ENCODE measurements at regions not wholly inside any gene's neighbourhood (a gene's known extent, or its start where the extent isn't known, plus 50 kb on each side); places are given as distances from the start of the nearest gene placed in this dataset.

DNA sequence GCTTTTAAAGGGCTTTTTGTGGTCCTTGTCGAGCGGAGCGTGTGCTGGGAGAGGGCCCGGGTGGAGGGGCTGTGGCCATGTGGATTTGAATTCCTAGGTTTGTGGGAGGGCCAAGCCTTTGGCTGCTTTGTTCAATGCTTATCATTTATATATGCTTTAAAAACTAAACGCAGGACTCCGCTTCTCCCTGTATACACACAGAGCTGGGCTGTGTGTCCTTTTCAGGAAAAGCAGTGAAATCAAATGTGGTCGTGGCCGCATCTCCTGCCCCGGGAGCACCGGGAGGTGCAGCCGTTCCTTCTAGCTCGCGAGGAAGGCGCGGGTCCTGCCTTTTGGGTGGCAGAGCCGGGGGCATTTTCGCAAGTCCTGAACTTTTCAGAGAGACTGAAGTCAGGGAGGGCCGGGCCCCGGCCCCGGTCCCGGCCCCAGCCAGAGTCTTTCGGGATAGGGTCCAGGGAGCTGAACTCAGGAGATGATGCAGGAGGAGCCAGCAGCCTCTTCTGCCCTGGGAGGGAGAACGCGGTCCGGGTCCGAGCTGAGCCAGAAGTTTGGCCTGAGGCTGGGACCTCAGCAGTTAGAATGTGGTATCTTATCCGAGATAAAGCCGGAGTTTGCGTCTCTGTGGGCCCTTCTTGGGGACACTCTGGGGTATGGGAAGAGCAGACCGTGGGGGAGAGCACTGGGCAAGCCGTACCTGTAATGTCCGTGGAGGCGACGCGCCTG lies 158.8 kb downstream of the C9orf152 start:
- peak; percentile 24 for DNase-seq (ENCODE audit: low spot score)
- Mint-ChIP-seq H3K27ac (no peak overlapping the region), H3K4me1 (peaks cover 57% of the 10 kb centered on the region), H3K36me3 (no peaks in the 10 kb centered on the region), H3K4me3 (peak overlapping the region; percentile 87), H3K9me3 (peaks cover under 1% of the 10 kb centered on the region), H3K27me3 (ENCODE audit: low read depth) (peaks cover 14% of the 10 kb centered on the region)
- ATAC-seq, result peak; percentile 5
- CTCF ChIA-PET, result interaction anchor here (1.0 to 3.5 kb wide), 6 partner anchors 33 to 145 kb away, joined by 3 to 16 read pairs (median 4); no protein-coding TSS in a partner anchor
- TF ChIP-seq ZNF416 (CRISPR knock-in tag; IDR thresholded peaks at IDR 0.05), result no peak
- no peak for TF ChIP-seq FOXP1 (CRISPR knock-in tag; IDR thresholded peaks at IDR 0.05; ENCODE audit: borderline replicate concordance)
- TF ChIP-seq, protein P1, sequence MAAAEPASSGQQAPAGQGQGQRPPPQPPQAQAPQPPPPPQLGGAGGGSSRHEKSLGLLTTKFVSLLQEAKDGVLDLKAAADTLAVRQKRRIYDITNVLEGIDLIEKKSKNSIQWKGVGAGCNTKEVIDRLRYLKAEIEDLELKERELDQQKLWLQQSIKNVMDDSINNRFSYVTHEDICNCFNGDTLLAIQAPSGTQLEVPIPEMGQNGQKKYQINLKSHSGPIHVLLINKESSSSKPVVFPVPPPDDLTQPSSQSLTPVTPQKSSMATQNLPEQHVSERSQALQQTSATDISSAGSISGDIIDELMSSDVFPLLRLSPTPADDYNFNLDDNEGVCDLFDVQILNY (CRISPR knock-in tag; IDR thresholded peaks at IDR 0.05), result no peak
- TF ChIP-seq HMGXB4 (CRISPR knock-in tag; IDR thresholded peaks at IDR 0.05), result 0 out of 2 replicates have a peak, but pooled peaks have one; percentile 9
- 0 out of 2 replicates have a peak, but pooled peaks have one; percentile 4 for TF ChIP-seq AFF4 (CRISPR knock-in tag; IDR thresholded peaks at IDR 0.05; ENCODE audit: borderline replicate concordance)
- TF ChIP-seq CREB1 (CRISPR knock-in tag; IDR thresholded peaks at IDR 0.05), result no peak
- no peak for TF ChIP-seq ATF6 (CRISPR knock-in tag; IDR thresholded peaks at IDR 0.05)
- no peak for TF ChIP-seq ATF3 (CRISPR knock-in tag; conservative IDR thresholded peaks at IDR 0.05)
- no peak for TF ChIP-seq RELA (CRISPR knock-in tag; IDR thresholded peaks at IDR 0.05; ENCODE audit: borderline replicate concordance)
- TF ChIP-seq ATF1 (CRISPR knock-in tag; IDR thresholded peaks at IDR 0.05), result no peak
- no peak for TF ChIP-seq GTF2I (CRISPR knock-in tag; conservative IDR thresholded peaks at IDR 0.05)
- TF ChIP-seq, protein P2, sequence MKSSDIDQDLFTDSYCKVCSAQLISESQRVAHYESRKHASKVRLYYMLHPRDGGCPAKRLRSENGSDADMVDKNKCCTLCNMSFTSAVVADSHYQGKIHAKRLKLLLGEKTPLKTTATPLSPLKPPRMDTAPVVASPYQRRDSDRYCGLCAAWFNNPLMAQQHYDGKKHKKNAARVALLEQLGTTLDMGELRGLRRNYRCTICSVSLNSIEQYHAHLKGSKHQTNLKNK (CRISPR knock-in tag; IDR thresholded peaks at IDR 0.05), result no peak
- no peak for TF ChIP-seq IRF2 (CRISPR knock-in tag; IDR thresholded peaks at IDR 0.05; ENCODE audit: borderline replicate concordance, low read depth)
- TF ChIP-seq ETV6 (CRISPR knock-in tag; IDR thresholded peaks at IDR 0.05), result no peak
- TF ChIP-seq ZNF232 (CRISPR knock-in tag; IDR thresholded peaks at IDR 0.05), result no peak
- POLR2A ChIA-PET, result interaction anchor here (1.2 kb wide), 1 partner anchor 55 kb away, joined by 3 read pairs; no protein-coding TSS in a partner anchor

Measured in WTC11 (cell line).